ENCODE measurements at regions not wholly inside any gene's neighbourhood (a gene's known extent, or its start where the extent isn't known, plus 50 kb on each side); places are given as distances from the start of the nearest gene placed in this dataset.

- no peak for TF ChIP-seq CTCF (conservative IDR thresholded peaks at IDR 0.05; ENCODE audit: low read length)
- no peak for TF ChIP-seq EZH2phosphoT487 (IDR thresholded peaks at IDR 0.05; ENCODE audit: borderline replicate concordance, low read depth, low read length)
Measured at GRCh38 chr3:64464955-64465354, 222.8 kb downstream of the ADAMTS9 start.
